Endothelial cell of umbilical vein (primary cell): ENCODE measurements at regions not wholly inside any gene's neighbourhood (a gene's known extent, or its start where the extent isn't known, plus 50 kb on each side); places are given as distances from the start of the nearest gene placed in this dataset.

Experiments used
- CTCF ChIP-seq, 2 donors: IDR thresholded peaks; 1 replicate in 1 of 2; 2 replicates in 1 of 2; pipeline ENCODE4 v1.5.1; 2011; ENCODE audit warnings: low read length in 2 of 2, mild to moderate bottlenecking in 2 of 2, moderate library complexity in 2 of 2, control low read depth in 1 of 2, inconsistent platforms in 1 of 2, low read depth in 1 of 2; ENCODE audit not compliant: insufficient read depth in 1 of 2; ENCODE audit errors: extremely low read depth in 1 of 2
- MYC ChIP-seq: IDR thresholded peaks from one replicate; pipeline ENCODE4 v1.6.1; 2011; ENCODE audit warnings: mild to moderate bottlenecking, low read depth, low read length
- POLR2A ChIP-seq: IDR thresholded peaks from 2 replicates; pipeline ENCODE4 v1.6.1; 2012; ENCODE audit warnings: low read depth, mild to moderate bottlenecking, control low read depth, low read length
- POLR2AphosphoS5 ChIP-seq: IDR thresholded peaks from 2 replicates; pipeline ENCODE4 v1.6.1; 2012; ENCODE audit warnings: low read depth, mild to moderate bottlenecking, control low read depth, low read length, moderate library complexity; ENCODE audit not compliant: insufficient read depth
- TF ChIP-seq, protein P1 (sequence below): IDR thresholded peaks from 2 replicates; pipeline ENCODE4 v1.6.1; 2011; ENCODE audit not compliant: insufficient read depth, insufficient read length

DNA sequence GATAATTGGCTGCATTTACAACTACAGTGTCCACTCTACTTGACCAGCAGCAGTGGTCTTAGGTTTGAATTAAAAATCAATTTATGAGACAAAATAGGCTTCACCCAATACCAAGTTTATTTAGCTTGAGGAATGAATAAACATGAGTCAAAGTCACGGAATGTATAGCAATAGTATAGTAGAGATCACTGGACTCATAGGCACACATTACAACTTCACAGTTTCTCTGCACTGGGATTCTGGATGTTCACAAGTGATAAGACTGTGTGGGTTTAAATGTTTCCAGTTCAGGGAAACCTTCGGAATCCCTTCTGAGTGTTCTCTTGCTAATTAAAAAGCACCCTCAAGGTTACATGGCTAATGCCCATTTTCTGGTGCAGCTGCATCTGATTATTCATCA, 1064.9 kb downstream of the SLITRK5 start:
- TF ChIP-seq CTCF (IDR thresholded peaks at IDR 0.05; ENCODE audit: extremely low read depth in 1 of 2, insufficient read depth in 1 of 2, low read depth in 1 of 2, low read length in 2 of 2) (no peak), POLR2AphosphoS5 (no peak), POLR2A (no peak), MYC (no peak)
- TF ChIP-seq, protein P1, sequence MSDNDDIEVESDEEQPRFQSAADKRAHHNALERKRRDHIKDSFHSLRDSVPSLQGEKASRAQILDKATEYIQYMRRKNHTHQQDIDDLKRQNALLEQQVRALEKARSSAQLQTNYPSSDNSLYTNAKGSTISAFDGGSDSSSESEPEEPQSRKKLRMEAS = no peak
